Liver (tissue), 8 donors: ENCODE measurements at regions not wholly inside any gene's neighbourhood (a gene's known extent, or its start where the extent isn't known, plus 50 kb on each side); places are given as distances from the start of the nearest gene placed in this dataset.

Experiments used
- DNase-seq: peaks from one replicate; pipeline ENCODE4 v3.0.0-alpha.2; 2017; ENCODE audit warnings: low spot score
- H3K27ac ChIP-seq, 2 donors: one replicate each; pipeline ENCODE4 v1.7.0; 2013; ENCODE audit warnings: inconsistent platforms in 2 of 2, low read length in 2 of 2, control low read depth in 1 of 2, low read depth in 1 of 2, mild to moderate bottlenecking in 1 of 2
- H3K27me3 ChIP-seq, 4 donors: one replicate each; pipeline versions ENCODE4 v1.6.1 to v1.7.0; 2013; ENCODE audit warnings: low read length in 3 of 4, inconsistent platforms in 1 of 4, mild to moderate bottlenecking in 1 of 4, moderate library complexity in 1 of 4; ENCODE audit not compliant: control insufficient read depth in 4 of 4, insufficient read depth in 4 of 4
- H3K36me3 ChIP-seq, 4 donors: one replicate each; pipeline versions ENCODE4 v1.6.1 to v1.7.0; 2013; ENCODE audit warnings: low read length in 3 of 4, mild to moderate bottlenecking in 3 of 4, low read depth in 1 of 4, moderate library complexity in 1 of 4; ENCODE audit not compliant: control insufficient read depth in 4 of 4, insufficient read depth in 3 of 4
- H3K4me1 ChIP-seq, 4 donors: one replicate each; pipeline versions ENCODE4 v1.6.1 to v1.7.0; 2013; ENCODE audit warnings: low read length in 3 of 4, mild to moderate bottlenecking in 3 of 4, moderate library complexity in 1 of 4; ENCODE audit not compliant: control insufficient read depth in 4 of 4, insufficient read depth in 4 of 4
- H3K4me3 ChIP-seq, 3 donors: one replicate each; pipeline versions ENCODE4 v1.6.1 to v1.7.0; 2013; ENCODE audit warnings: low read length in 3 of 3, control low read depth in 1 of 3, low read depth in 1 of 3, mild to moderate bottlenecking in 1 of 3
- H3K9ac ChIP-seq, 2 donors: one replicate each; pipeline ENCODE4 v1.7.0; 2013; ENCODE audit warnings: low read length in 2 of 2, mild to moderate bottlenecking in 2 of 2, moderate library complexity in 2 of 2, control low read depth in 1 of 2, low read depth in 1 of 2
- H3K9me3 ChIP-seq, 4 donors: one replicate each; pipeline versions ENCODE4 v1.6.1 to v1.7.0; 2013; ENCODE audit warnings: low read length in 3 of 4; ENCODE audit not compliant: control insufficient read depth in 4 of 4
- ATF3 ChIP-seq: IDR thresholded peaks from 2 replicates; pipeline ENCODE4 v1.6.1; 2016; ENCODE audit warnings: antibody characterized with exemption
- CTCF ChIP-seq: fragments of 150-350 bp; IDR thresholded peaks from 2 replicates; pipeline ENCODE4 v1.5.1; 2017; ENCODE audit warnings: improper control_type of control experiment, low read depth, low read length; ENCODE audit not compliant: missing input control
- EGR1 ChIP-seq, 2 donors: IDR thresholded peaks; 2 replicates each; pipeline ENCODE4 v1.6.1; 2016 to 2018; ENCODE audit warnings: antibody characterized with exemption in 2 of 2, low read depth in 2 of 2
- FOXA1 ChIP-seq: IDR thresholded peaks from 2 replicates; pipeline ENCODE4 v1.6.1; 2016; ENCODE audit warnings: antibody characterized with exemption
- FOXA2 ChIP-seq: IDR thresholded peaks from 2 replicates; pipeline ENCODE4 v1.6.1; 2016; ENCODE audit warnings: antibody characterized with exemption
- GABPA ChIP-seq, 2 donors: IDR thresholded peaks in 1 of 2; conservative IDR thresholded peaks in 1 of 2; 2 replicates each; pipeline ENCODE4 v1.6.1; 2016; ENCODE audit warnings: antibody characterized with exemption in 2 of 2, mild to moderate bottlenecking in 1 of 2, moderate library complexity in 1 of 2
- HNF4A ChIP-seq, 2 donors: conservative IDR thresholded peaks; 2 replicates each; pipeline ENCODE4 v1.6.1; 2016; ENCODE audit warnings: antibody characterized with exemption in 2 of 2, mild to moderate bottlenecking in 2 of 2
- HNF4G ChIP-seq: IDR thresholded peaks from 2 replicates; pipeline ENCODE4 v1.6.1; 2016; ENCODE audit warnings: antibody characterized with exemption
- JUND ChIP-seq, 2 donors: IDR thresholded peaks; 2 replicates each; pipeline ENCODE4 v1.6.1; 2016; ENCODE audit warnings: antibody characterized with exemption in 2 of 2
- MAX ChIP-seq: IDR thresholded peaks from 2 replicates; pipeline ENCODE4 v1.6.1; 2016; ENCODE audit warnings: antibody characterized with exemption
- NR2F2 ChIP-seq: IDR thresholded peaks from 2 replicates; pipeline ENCODE4 v1.6.1; 2016; ENCODE audit warnings: antibody characterized with exemption
- RAD21 ChIP-seq, 2 donors: IDR thresholded peaks; 2 replicates each; pipeline ENCODE4 v1.6.1; 2016; ENCODE audit warnings: antibody characterized with exemption in 2 of 2, mild to moderate bottlenecking in 2 of 2
- REST ChIP-seq: IDR thresholded peaks from 2 replicates; pipeline ENCODE4 v1.6.1; 2016; ENCODE audit warnings: antibody characterized with exemption, mild to moderate bottlenecking
- RXRA ChIP-seq, 2 donors: IDR thresholded peaks; 2 replicates each; pipeline ENCODE4 v1.6.1; 2017 to 2018; ENCODE audit warnings: antibody characterized with exemption in 2 of 2, mild to moderate bottlenecking in 1 of 2
- SP1 ChIP-seq: IDR thresholded peaks from 2 replicates; pipeline ENCODE4 v1.6.1; 2018; ENCODE audit warnings: antibody characterized with exemption, mild to moderate bottlenecking
- TAF1 ChIP-seq: conservative IDR thresholded peaks from 2 replicates; pipeline ENCODE4 v1.6.1; 2016; ENCODE audit warnings: antibody characterized with exemption, mild to moderate bottlenecking
- YY1 ChIP-seq: IDR thresholded peaks from 2 replicates; pipeline ENCODE4 v1.6.1; 2016; ENCODE audit warnings: antibody characterized with exemption, mild to moderate bottlenecking
- ZBTB33 ChIP-seq: IDR thresholded peaks from 2 replicates; pipeline ENCODE4 v1.6.1; 2016; ENCODE audit warnings: antibody characterized with exemption
- WGBS: extraction: QIAGEN DNeasy Blood & Tissue Kit; methylation state at CpG from one replicate; pipeline ENCODE4 v1.1.7; 2013; 5-methylcytosine and 5-hydroxymethylcytosine counted together
- donor health status: healthy.
- donor health status: healthy.
- donor health status: healthy.
- donor health status: healthy.
- donor health status: healthy.

GRCh38 chr14:101481557-101481956, 79.7 kb upstream of the DIO3 start:
- TF ChIP-seq HNF4A (conservative IDR thresholded peaks at IDR 0.05) = no peak
- TF ChIP-seq JUND (IDR thresholded peaks at IDR 0.05) = no peak
- no peak for TF ChIP-seq FOXA1
- TF ChIP-seq YY1 = no peak
- no peak for TF ChIP-seq GABPA (IDR thresholded peaks at IDR 0.05 in 1 of 2, conservative IDR thresholded peaks at IDR 0.05 in 1 of 2)
- TF ChIP-seq ZBTB33 = no peak
- no peak for TF ChIP-seq RXRA (IDR thresholded peaks at IDR 0.05)
- TF ChIP-seq CTCF = no peak
- no peak for TF ChIP-seq TAF1
- no peak for TF ChIP-seq FOXA2
- no peak for TF ChIP-seq SP1
- no peak for TF ChIP-seq RAD21 (IDR thresholded peaks at IDR 0.05)
- TF ChIP-seq NR2F2 = no peak
- no peak for TF ChIP-seq MAX
- TF ChIP-seq EGR1 (IDR thresholded peaks at IDR 0.05; ENCODE audit: low read depth in 2 of 2) = no peak
- TF ChIP-seq REST = no peak
- TF ChIP-seq ATF3 = no peak
- TF ChIP-seq HNF4G = no peak
- no peak for DNase-seq
- Histone ChIP-seq H3K9me3 (peaks cover 0 to 3% (median 0%) of the 10 kb centered on the region in 4 donors), H3K27me3 (no peaks in the 10 kb centered on the region), H3K9ac (no peak overlapping the region), H3K4me1 (peaks cover 17 to 35% (median 31%) of the 10 kb centered on the region in 4 donors), H3K27ac (peak overlapping the region in 1 of 2 donors; percentile 75), H3K36me3 (no peaks in the 10 kb centered on the region), H3K4me3 (no peak overlapping the region)
- 79% methylated on average over 5 of the region's 5 CpGs for WGBS
